GM18505 (cell line): ENCODE measurements at regions not wholly inside any gene's neighbourhood (a gene's known extent, or its start where the extent isn't known, plus 50 kb on each side); places are given as distances from the start of the nearest gene placed in this dataset.

Experiments
- ATAC-seq: cut with Tn5 transposase; IDR thresholded peaks from one replicate; pipeline ENCODE4 v1.9.1; 2021; ENCODE audit not compliant: unreplicated experiment
- POLR2A ChIP-seq: IDR thresholded peaks from 4 replicates; pipeline ENCODE4 v1.6.1; 2011; ENCODE audit warnings: borderline replicate concordance; ENCODE audit not compliant: insufficient read depth, insufficient read length; ENCODE audit errors: extremely low read depth

DNA sequence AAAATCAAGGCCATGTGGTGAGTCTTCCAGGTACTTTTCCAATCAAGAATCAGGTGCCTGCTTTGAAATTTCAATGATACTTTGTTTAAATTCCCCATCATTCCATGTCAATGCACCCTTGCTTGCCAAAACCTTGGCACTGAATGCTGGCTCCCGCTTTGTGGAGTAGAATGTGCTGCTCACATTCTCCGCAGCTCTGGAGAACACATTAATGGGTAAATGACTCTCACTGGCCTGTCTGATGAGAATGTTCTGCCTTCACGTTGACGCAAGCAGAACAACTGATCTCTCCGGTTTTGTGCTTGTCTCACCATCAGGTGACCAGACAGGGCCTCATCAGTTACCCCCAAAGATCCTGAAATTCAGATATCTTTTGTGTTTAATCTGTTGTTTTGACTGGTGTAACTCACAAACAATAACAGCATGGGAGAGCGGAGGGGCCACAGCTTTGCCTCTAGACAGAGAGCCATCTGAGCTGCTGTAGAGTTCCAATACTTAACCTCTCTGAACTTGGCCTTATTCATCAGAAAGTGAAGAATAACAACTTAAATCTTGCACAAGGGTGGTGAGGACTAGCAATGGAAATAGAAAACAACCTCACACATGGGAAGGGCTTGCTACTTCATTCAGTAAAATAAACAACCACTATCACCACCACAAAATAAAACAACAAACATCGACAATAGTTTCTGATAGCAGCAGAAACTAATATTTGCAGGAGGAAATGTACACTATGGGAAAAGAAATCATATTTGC is 276.9 kb upstream of the IGFBP3 start:
- TF ChIP-seq POLR2A = no peak
- ATAC-seq = no peak

- TF ChIP-seq POLR2A = no peak
- no peak for ATAC-seq
Observed at GRCh38 chr7:46195934-46196333, 274.9 kb upstream of the IGFBP3 start.

- ATAC-seq = no peak
- TF ChIP-seq POLR2A = no peak
Observed at GRCh38 chr7:46192271-46192670, 271.2 kb upstream of the IGFBP3 start.

DNA sequence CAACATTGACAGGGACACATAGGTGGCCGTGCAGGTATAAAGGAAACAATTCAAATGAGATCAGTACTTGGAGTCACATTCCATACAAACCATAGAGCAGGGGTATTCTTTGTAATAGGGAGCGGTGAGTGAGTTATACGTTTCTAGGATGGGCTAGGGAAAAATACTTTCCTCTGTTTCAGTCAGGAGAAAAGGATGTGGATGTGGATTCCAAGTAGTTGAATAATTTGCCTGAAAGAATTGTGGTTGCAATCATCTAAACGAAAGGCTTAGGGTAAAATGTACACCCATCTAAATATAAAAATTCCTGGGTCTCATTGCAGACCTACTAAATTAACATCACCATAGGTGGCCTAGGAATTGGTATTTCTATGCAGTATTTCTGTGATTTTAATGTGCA is 270.7 kb upstream of the IGFBP3 start:
- no peak for TF ChIP-seq POLR2A
- ATAC-seq = no peak

DNA sequence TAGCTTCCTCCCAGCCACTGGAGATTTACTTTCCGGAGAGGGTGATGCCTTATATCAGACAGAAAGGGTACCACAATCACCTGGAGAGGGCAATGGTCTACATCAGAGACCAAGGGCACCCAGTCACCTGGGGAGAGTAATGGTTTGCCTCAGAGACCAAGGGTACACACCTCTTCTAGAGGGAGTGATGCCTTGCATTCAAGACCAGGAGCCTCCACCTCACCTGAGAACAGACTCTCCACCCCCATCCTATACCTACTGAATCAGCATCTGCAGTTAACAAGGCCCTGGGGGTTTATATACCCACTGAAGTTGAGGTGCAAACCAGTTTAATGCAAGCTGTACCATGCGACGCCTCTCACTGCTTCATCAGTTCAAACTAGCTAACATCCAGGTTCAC is 270.2 kb upstream of the IGFBP3 start:
- no peak for ATAC-seq
- TF ChIP-seq POLR2A = no peak

GRCh38 chr7:46189255-46189790 is 268.3 kb upstream of the IGFBP3 start:
- ATAC-seq = no peak
- TF ChIP-seq POLR2A = no peak

GRCh38 chr7:46186131-46186530 is 265.1 kb upstream of the IGFBP3 start:
- no peak for TF ChIP-seq POLR2A
- no peak for ATAC-seq

DNA sequence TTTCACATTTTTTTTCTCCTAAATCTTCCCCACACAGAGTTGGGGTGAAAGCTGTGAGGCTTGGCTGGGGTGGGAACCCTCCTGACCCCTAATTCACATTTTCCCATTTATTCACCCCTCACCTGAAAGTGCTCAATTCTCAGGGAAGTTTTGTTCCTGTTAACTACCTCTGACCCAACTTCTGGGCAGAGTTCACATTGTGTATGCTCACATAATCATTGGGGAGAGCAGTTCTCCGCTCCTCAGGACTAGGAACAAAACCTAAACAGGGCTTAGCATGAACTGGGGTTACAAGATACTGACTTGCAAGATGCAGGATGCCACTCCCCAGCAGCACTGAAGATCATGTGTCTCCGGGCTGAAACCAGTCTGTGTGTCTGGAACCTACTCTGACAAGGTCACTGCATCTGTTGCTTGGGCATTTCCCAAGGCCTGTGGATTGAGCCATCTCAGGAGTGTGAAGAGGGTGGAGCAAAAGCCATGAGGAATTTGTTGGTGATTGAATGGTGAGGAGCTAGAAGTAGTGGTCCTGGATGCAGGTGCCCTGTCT is 258.1 kb upstream of the IGFBP3 start:
- no peak for TF ChIP-seq POLR2A
- no peak for ATAC-seq

- ATAC-seq = no peak
- no peak for TF ChIP-seq POLR2A
Observed at GRCh38 chr7:46178661-46179060, 257.6 kb upstream of the IGFBP3 start.

- no peak for ATAC-seq
- no peak for TF ChIP-seq POLR2A
Observed at GRCh38 chr7:46177821-46178220, 256.7 kb upstream of the IGFBP3 start.

DNA sequence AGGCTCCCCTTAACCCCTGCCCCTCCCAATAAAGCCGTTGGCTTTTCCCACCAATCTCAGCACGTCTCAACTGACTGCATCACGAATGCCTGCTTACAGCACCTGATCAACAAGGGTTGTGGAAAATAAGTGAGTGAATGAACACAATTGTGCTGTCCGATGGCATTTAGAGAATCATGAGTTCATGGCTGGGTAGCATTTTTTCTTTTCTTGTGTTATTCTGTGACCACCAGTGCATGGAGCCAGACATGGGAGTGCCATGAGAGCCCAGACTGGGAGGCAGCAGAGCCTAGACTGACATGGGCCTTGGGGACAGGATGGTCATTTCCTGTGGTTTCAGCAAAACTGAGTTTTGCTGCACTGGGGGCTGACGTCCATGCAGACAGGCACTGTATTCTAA is 254.1 kb upstream of the IGFBP3 start:
- ATAC-seq = no peak
- TF ChIP-seq POLR2A = no peak

GRCh38 chr7:46174196-46174580 is 253.1 kb upstream of the IGFBP3 start:
- ATAC-seq = no peak
- no peak for TF ChIP-seq POLR2A

GRCh38 chr7:46173476-46174195 is 252.6 kb upstream of the IGFBP3 start:
- no peak for ATAC-seq
- no peak for TF ChIP-seq POLR2A

- TF ChIP-seq POLR2A = no peak
- no peak for ATAC-seq
Observed at GRCh38 chr7:46170792-46171191, 249.7 kb upstream of the IGFBP3 start.

DNA sequence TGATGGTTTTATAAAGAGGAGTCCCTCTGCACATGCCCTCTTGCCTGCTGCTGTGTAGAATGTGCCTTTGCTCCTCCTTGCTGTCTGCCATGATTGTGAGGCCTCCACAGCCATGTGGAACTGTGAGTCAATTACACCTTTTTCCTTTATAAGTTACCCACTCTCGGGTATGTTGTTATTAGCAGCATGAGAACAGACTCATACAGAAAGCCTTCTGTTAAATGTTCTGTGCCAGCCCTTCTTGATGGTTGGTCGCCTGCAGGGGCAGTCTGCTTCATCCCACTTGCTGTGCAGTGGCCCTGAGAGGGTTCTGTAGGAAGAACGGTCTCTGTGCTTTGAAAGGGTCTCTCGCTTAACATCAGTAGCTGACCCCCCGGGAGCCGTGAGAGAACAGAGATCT is 248.9 kb upstream of the IGFBP3 start:
- no peak for ATAC-seq
- no peak for TF ChIP-seq POLR2A

GRCh38 chr7:46169384-46169755 is 248.3 kb upstream of the IGFBP3 start:
- no peak for TF ChIP-seq POLR2A
- no peak for ATAC-seq
